HCT116 (cell line): ENCODE measurements at regions not wholly inside any gene's neighbourhood (a gene's known extent, or its start where the extent isn't known, plus 50 kb on each side); places are given as distances from the start of the nearest gene placed in this dataset.

Experiments
- ATAC-seq: fragments of 200-7000 bp; cut with Tn5 transposase; 2 replicates; pipeline ENCODE4 v1.9.1; 2020; ENCODE audit warnings: mild to moderate bottlenecking, moderate library complexity
- BruUV-seq: library from RNA; stranded (reverse); fragments of 400-500 nt; replicated peaks from 2 replicates; lab custom pipeline; 2021; lab: Mats Ljungman, UMichigan
- CTCF ChIA-PET: fragments of 300-600 bp; sonication (Branson Sonifier 250); formaldehyde crosslinking; loops from one replicate; lab custom pipeline; 2021; ENCODE audit warnings: antibody characterized with exemption; lab: Charles Lee
- POLR2A ChIA-PET: fragments of 300-600, 350-600 bp; sonication (Branson Sonifier 250); formaldehyde crosslinking; loops from one replicate; lab custom pipeline; 2021; ENCODE audit warnings: antibody characterized with exemption; lab: Charles Lee
- RAD21 ChIA-PET, 2 experiments: fragments of 300-600 bp; sonication (Branson Sonifier 250); formaldehyde crosslinking; loops; one replicate each; lab custom pipeline; 2023; ENCODE audit warnings: low total read pairs in 2 of 2; ENCODE audit not compliant: uncharacterized antibody in 2 of 2, unreplicated experiment in 2 of 2, low non-redundant PET in 1 of 2; lab: Charles Lee
- DNase-seq: peaks from one replicate; pipeline ENCODE4 v3.0.0-alpha.2; 2010; ENCODE audit warnings: low read depth, low spot score
- H2AFZ ChIP-seq: fragments of 200-600 bp; shearing (Covaris generic), sonication (generic); 2 replicates; pipeline ENCODE4 v1.6.1; 2017; ENCODE audit warnings: low read depth, mixed run types, mixed read lengths, antibody characterized with exemption, low read length; ENCODE audit not compliant: poor library complexity, severe bottlenecking
- H3K27ac ChIP-seq: 2 replicates; pipeline ENCODE4 v1.5.1; 2012; ENCODE audit warnings: low read depth, low read length
- H3K27me3 ChIP-seq: fragments of 200-600 bp; sonication (generic); 2 replicates; pipeline ENCODE4 v1.6.1; 2016; ENCODE audit warnings: mixed run types, low read length, mixed read lengths; ENCODE audit not compliant: insufficient read depth
- H3K36me3 ChIP-seq, 2 experiments: fragments of 200-500 bp in 1 of 2; fragments of 200-600 bp in 1 of 2; sonication (Bioruptor generic) in 1 of 2; sonication (generic) in 1 of 2; 2 replicates each; pipeline versions ENCODE4 v1.5.1 to v1.6.1; 2014 to 2016; ENCODE audit warnings: low read length in 2 of 2, inconsistent platforms in 1 of 2, mixed read lengths in 1 of 2, mixed run types in 1 of 2; ENCODE audit not compliant: insufficient read depth in 2 of 2, control insufficient read depth in 1 of 2
- H3K4me1 ChIP-seq, 2 experiments: fragments of 200-600 bp in 1 of 2; sonication (generic) in 1 of 2; 2 replicates each; pipeline versions ENCODE4 v1.5.1 to v1.6.1; 2012 to 2017; ENCODE audit warnings: low read length in 2 of 2, inconsistent platforms in 1 of 2, mild to moderate bottlenecking in 1 of 2, mixed read lengths in 1 of 2, mixed run types in 1 of 2, moderate library complexity in 1 of 2; ENCODE audit not compliant: insufficient read depth in 2 of 2, control insufficient read depth in 1 of 2
- H3K4me2 ChIP-seq: fragments of 200-600 bp; sonication (generic); 2 replicates; pipeline ENCODE4 v1.6.1; 2017; ENCODE audit warnings: mixed run types, low read length, mixed read lengths
- H3K4me3 ChIP-seq, 2 experiments: fragments of 200-600 bp in 1 of 2; sonication (generic) in 1 of 2; replicated peaks in 1 of 2; 2 replicates each; pipeline ENCODE4 v1.5.1; 2011 to 2016; ENCODE audit warnings: low read length in 2 of 2, control low read depth in 1 of 2, low read depth in 1 of 2, mild to moderate bottlenecking in 1 of 2, mixed read lengths in 1 of 2, mixed run types in 1 of 2
- H3K79me2 ChIP-seq: fragments of 200-600 bp; sonication (generic); 2 replicates; pipeline ENCODE4 v1.6.1; 2017; ENCODE audit warnings: mild to moderate bottlenecking, mixed run types, low read length, moderate library complexity, mixed read lengths; ENCODE audit not compliant: insufficient read depth
- H3K9ac ChIP-seq: fragments of 200-600 bp; sonication (generic); 2 replicates; pipeline ENCODE4 v1.6.1; 2016; ENCODE audit warnings: low read length, mixed read lengths
- H3K9me2 ChIP-seq: fragments of 200-600 bp; sonication (generic), shearing (Covaris generic); 2 replicates; pipeline ENCODE4 v1.6.1; 2017; ENCODE audit warnings: mixed run types, mild to moderate bottlenecking, moderate library complexity; ENCODE audit not compliant: insufficient read depth
- H3K9me3 ChIP-seq, 2 experiments: fragments of 200-500 bp in 1 of 2; fragments of 200-600 bp in 1 of 2; sonication (Bioruptor generic) in 1 of 2; sonication (generic) in 1 of 2; 2 replicates each; pipeline ENCODE4 v1.6.1; 2014 to 2017; ENCODE audit warnings: low read length in 2 of 2, mixed read lengths in 2 of 2, inconsistent platforms in 1 of 2, low read depth in 1 of 2, mild to moderate bottlenecking in 1 of 2, mixed run types in 1 of 2, moderate library complexity in 1 of 2; ENCODE audit not compliant: control insufficient read depth in 1 of 2, insufficient read depth in 1 of 2
- H4K20me1 ChIP-seq: fragments of 200-600 bp; sonication (generic), shearing (Covaris generic); 2 replicates; pipeline ENCODE4 v1.6.1; 2017; ENCODE audit warnings: mixed run types, mild to moderate bottlenecking, moderate library complexity; ENCODE audit not compliant: insufficient read depth
- CBX3 ChIP-seq: IDR thresholded peaks from 2 replicates; pipeline ENCODE4 v1.6.1; 2012; ENCODE audit warnings: low read depth
- CEBPB ChIP-seq: IDR thresholded peaks from 2 replicates; pipeline ENCODE4 v1.6.1; 2012; ENCODE audit warnings: low read depth
- EGR1 ChIP-seq: IDR thresholded peaks from 2 replicates; pipeline ENCODE4 v1.6.1; 2012; ENCODE audit warnings: low read depth
- FOSL1 ChIP-seq: IDR thresholded peaks from 2 replicates; pipeline ENCODE4 v1.6.1; 2012; ENCODE audit warnings: low read depth
- JUND ChIP-seq: IDR thresholded peaks from 2 replicates; pipeline ENCODE4 v1.6.1; 2012
- POLR2AphosphoS5 ChIP-seq: IDR thresholded peaks from 2 replicates; pipeline ENCODE4 v1.6.1; 2011; ENCODE audit warnings: mild to moderate bottlenecking, low read depth, low read length, moderate library complexity
- RAD21 ChIP-seq: IDR thresholded peaks from 2 replicates; pipeline ENCODE4 v1.6.1; 2012; ENCODE audit warnings: low read depth, mild to moderate bottlenecking
- SIN3A ChIP-seq: IDR thresholded peaks from 2 replicates; pipeline ENCODE4 v1.6.1; 2012; ENCODE audit warnings: low read depth
- TCF7L2 ChIP-seq: IDR thresholded peaks from 2 replicates; pipeline ENCODE4 v1.7.0; 2011; ENCODE audit warnings: borderline replicate concordance, inconsistent platforms; ENCODE audit not compliant: insufficient read depth, insufficient read length; ENCODE audit errors: extremely low read depth
- YY1 ChIP-seq: IDR thresholded peaks from 2 replicates; pipeline ENCODE4 v1.6.1; 2011; ENCODE audit warnings: low read length, low read depth, moderate library complexity, mild to moderate bottlenecking; ENCODE audit not compliant: insufficient replicate concordance; ENCODE audit errors: extremely low read depth
- ZFX ChIP-seq: fragments of 450-650 bp; IDR thresholded peaks from 2 replicates; pipeline ENCODE4 v1.6.1; 2017
- intact Hi-C: fragments of 100-400 bp; cut with micrococcal nuclease; formaldehyde crosslinking; loops from 2 replicates; pipeline ENCODE4 v1.10.0; 2022
- TF ChIP-seq, protein P1 (sequence below): IDR thresholded peaks from 2 replicates; pipeline ENCODE4 v1.6.1; 2012; ENCODE audit warnings: low read depth
- TF ChIP-seq, protein P2 (sequence below): IDR thresholded peaks from 2 replicates; pipeline ENCODE4 v1.6.1; 2012
- TF ChIP-seq, protein P3 (sequence below), 3 experiments: fragments of 200-600 bp in 1 of 3; sonication (generic) in 1 of 3; IDR thresholded peaks in 2 of 3; conservative IDR thresholded peaks in 1 of 3; 2 replicates each; pipeline ENCODE4 v1.5.1; 2012 to 2017; ENCODE audit warnings: low read depth in 2 of 3, low read length in 2 of 3, antibody characterized with exemption in 1 of 3, borderline replicate concordance in 1 of 3, control low read depth in 1 of 3, mild to moderate bottlenecking in 1 of 3, mixed read lengths in 1 of 3, mixed run types in 1 of 3, moderate library complexity in 1 of 3; ENCODE audit not compliant: insufficient read depth in 1 of 3

DNA sequence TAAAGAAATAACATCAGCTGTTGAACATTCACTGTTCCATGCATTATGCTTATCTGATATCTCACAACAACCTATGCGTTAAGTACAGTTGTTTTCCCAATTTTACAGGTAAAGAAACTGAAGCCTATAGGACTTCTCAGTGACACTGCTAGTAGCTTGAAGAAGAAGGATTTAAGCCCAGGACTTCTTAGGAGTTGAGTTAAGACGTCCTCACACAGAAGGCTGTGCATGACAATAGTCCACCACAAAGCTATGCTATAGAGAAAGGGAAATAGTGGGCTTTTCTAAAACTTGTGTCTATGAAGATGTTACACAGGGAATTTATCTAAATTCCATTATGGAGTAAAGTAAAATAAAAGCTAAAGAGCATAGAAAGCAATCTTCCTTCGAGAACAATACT is 120.5 kb upstream of the RASSF8 start (continued):
- TF ChIP-seq, protein P1, sequence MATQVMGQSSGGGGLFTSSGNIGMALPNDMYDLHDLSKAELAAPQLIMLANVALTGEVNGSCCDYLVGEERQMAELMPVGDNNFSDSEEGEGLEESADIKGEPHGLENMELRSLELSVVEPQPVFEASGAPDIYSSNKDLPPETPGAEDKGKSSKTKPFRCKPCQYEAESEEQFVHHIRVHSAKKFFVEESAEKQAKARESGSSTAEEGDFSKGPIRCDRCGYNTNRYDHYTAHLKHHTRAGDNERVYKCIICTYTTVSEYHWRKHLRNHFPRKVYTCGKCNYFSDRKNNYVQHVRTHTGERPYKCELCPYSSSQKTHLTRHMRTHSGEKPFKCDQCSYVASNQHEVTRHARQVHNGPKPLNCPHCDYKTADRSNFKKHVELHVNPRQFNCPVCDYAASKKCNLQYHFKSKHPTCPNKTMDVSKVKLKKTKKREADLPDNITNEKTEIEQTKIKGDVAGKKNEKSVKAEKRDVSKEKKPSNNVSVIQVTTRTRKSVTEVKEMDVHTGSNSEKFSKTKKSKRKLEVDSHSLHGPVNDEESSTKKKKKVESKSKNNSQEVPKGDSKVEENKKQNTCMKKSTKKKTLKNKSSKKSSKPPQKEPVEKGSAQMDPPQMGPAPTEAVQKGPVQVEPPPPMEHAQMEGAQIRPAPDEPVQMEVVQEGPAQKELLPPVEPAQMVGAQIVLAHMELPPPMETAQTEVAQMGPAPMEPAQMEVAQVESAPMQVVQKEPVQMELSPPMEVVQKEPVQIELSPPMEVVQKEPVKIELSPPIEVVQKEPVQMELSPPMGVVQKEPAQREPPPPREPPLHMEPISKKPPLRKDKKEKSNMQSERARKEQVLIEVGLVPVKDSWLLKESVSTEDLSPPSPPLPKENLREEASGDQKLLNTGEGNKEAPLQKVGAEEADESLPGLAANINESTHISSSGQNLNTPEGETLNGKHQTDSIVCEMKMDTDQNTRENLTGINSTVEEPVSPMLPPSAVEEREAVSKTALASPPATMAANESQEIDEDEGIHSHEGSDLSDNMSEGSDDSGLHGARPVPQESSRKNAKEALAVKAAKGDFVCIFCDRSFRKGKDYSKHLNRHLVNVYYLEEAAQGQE, result no peak
- TF ChIP-seq RAD21 (no peak), JUND (no peak), YY1 (no peak), CEBPB (no peak), EGR1 (no peak), POLR2AphosphoS5 (no peak)
- TF ChIP-seq, protein P2, sequence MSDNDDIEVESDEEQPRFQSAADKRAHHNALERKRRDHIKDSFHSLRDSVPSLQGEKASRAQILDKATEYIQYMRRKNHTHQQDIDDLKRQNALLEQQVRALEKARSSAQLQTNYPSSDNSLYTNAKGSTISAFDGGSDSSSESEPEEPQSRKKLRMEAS, result no peak

DNA sequence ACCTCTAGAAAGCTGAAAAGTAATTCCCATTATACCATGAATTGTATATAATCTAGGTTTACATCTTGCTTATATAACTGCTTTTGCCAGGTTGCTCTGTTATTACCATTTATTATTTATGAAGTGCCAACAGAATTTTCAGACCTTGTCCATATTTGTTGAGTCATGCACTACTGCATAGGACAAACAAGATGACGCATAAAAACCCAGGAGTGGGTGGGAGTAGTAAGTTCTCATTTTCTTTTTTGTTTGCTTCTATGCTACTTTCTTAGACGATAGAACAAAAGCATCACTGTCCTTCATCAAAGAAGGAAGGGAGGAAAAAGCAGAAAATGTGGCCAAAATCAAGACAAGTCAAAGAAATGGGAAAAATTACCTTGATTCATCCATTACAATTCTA is 119.0 kb upstream of the RASSF8 start:
- BruUV-seq, result no TSS peak
- no peak overlapping the region for H2AFZ ChIP-seq
- CTCF ChIA-PET, result no interaction called here

More for the DNA sequence above, 119.0 kb upstream of the RASSF8 start:
- DNase-seq (no peak), ATAC-seq (no peak)
- Histone ChIP-seq H3K27ac (no peak overlapping the region), H3K4me3 (no peak overlapping the region), H3K9ac (no peak overlapping the region), H3K79me2 (no peaks in the 10 kb centered on the region), H3K27me3 (no peaks in the 10 kb centered on the region), H3K4me2 (no peak overlapping the region), H3K9me3 (no peaks in the 10 kb centered on the region), H3K36me3 (no peaks in the 10 kb centered on the region), H3K4me1 (no peaks in the 10 kb centered on the region), H4K20me1 (no peaks in the 10 kb centered on the region), H3K9me2 (no peaks in the 10 kb centered on the region)
- ChIA-PET RAD21 (no interaction called here), POLR2A (no interaction called here)
- intact Hi-C loops, result no loop called here
- no peak for TF ChIP-seq EGR1
- no peak for TF ChIP-seq ZFX
- TF ChIP-seq, protein P2, result no peak
- TF ChIP-seq JUND, result no peak
- no peak for TF ChIP-seq FOSL1
- TF ChIP-seq, protein P1, result no peak
- no peak for TF ChIP-seq SIN3A
- TF ChIP-seq CBX3, result no peak
- no peak for TF ChIP-seq CEBPB
- TF ChIP-seq TCF7L2, result no peak
- TF ChIP-seq RAD21, result no peak
- TF ChIP-seq, protein P3, sequence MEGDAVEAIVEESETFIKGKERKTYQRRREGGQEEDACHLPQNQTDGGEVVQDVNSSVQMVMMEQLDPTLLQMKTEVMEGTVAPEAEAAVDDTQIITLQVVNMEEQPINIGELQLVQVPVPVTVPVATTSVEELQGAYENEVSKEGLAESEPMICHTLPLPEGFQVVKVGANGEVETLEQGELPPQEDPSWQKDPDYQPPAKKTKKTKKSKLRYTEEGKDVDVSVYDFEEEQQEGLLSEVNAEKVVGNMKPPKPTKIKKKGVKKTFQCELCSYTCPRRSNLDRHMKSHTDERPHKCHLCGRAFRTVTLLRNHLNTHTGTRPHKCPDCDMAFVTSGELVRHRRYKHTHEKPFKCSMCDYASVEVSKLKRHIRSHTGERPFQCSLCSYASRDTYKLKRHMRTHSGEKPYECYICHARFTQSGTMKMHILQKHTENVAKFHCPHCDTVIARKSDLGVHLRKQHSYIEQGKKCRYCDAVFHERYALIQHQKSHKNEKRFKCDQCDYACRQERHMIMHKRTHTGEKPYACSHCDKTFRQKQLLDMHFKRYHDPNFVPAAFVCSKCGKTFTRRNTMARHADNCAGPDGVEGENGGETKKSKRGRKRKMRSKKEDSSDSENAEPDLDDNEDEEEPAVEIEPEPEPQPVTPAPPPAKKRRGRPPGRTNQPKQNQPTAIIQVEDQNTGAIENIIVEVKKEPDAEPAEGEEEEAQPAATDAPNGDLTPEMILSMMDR (IDR thresholded peaks at IDR 0.05 in 2 of 3, conservative IDR thresholded peaks at IDR 0.05 in 1 of 3; ENCODE audit: borderline replicate concordance in 1 of 3, insufficient read depth in 1 of 3, low read depth in 2 of 3, low read length in 2 of 3), result no peak
